ENCODE measurements at regions not wholly inside any gene's neighbourhood (a gene's known extent, or its start where the extent isn't known, plus 50 kb on each side); places are given as distances from the start of the nearest gene placed in this dataset.

DNA sequence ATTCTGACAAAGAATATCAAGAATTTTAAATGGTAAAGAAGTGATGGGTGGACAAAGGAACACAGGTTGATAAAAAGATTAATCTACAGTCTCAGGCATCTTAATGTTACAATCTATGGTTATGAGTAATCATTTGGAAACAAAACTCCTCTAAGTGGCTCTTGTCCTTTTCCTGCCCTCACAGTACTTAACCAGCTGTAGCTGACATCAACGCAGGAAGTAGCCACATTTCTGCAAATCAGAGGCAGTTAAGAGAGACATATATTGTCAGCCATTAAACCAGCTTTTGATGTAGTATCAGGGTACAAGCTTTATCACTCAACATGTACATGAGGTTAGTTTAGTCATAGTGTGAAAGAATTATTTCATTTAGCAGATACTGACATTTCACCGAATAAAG lies 244.6 kb downstream of the NR4A2 start:
- DNase-seq = no peak

DNA sequence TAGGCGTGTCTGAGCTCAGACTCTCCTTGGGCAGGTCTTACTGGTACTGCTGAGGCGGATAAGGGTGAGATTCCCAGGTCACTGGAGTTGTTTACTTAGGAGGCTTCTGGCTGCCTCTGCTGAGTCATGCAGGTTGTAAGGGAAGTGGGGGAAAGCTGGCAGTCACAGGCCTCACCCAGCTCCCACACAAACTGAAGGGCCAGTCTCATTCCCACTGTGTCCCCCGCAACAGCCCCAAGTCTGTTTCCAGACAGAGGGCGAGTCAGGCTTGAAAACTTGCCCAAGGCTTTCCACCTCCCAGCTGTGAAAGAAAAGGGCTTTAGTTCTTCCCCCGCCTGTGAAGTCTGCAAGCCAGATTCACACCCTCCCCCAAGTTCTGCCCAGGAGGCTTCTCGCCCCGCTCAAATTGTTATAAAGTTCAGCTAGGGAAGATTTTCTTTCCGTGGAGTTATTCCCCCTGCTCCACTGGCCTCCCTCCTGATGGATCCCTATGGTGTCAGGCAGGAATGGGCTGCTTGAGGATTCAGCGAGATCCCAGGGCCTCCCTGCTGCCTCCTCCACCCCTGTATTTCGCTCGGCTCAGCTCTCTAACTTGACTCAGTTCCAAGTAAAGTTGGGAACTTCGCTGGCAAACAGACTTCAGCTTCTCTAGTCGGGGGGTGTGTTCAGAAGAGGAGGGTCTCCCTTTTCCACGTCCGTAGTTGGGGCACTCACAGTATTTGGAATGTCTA lies 248.6 kb downstream of the NR4A2 start:
- no peak for DNase-seq

DNA sequence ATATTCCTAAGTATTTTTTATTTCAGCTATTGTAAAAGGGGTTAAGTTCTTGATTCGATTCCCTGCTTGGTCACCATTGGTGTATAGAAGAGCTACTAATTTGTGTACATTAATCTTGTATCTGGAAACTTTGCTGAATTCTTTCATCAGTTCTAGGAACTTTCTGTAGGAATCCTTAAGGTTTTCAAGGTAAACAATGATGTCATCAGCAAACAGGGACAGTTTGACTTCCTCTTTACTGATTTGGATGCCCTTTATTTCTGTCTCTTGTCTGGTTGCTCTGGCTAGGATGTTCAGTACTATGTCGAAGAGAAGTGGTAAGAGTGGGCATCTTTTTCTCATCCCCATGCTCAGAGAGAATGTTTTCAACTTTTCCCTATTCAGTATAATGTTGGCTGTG lies 252.7 kb downstream of the NR4A2 start:
- no peak for DNase-seq

DNA sequence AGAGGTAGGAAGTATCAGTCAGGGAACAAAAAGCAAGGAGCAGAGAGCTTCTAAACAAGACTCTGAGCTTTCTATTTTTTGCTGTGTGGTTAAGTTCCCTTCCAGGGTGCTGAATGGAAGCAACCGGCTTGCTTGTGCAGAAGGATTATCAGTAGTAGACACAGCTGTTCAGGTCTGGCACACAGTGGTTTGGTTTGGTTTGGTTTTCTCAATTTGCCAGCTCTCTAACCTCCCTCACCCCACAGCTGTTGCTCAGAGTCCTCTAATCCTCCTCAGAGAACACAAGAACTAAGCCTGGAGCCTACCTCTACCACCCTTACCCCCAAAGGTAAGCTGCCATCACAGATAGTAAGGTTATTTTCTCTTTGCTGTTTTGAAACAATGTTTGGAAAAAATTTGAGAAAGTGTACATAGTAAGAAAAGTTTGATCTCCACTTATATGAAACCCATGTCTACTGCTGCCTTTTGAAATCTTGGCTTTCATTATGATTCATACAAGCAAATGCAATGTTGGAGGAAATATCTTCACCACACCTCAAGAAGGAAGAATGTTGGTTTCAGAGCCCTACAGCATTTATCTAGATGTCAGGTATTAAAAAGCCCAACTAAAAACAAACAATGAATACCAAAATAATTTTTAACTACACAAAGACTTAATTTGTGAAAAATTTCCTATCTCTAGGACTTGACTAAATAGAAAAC lies 255.3 kb downstream of the NR4A2 start:
- DNase-seq = no peak

DNA sequence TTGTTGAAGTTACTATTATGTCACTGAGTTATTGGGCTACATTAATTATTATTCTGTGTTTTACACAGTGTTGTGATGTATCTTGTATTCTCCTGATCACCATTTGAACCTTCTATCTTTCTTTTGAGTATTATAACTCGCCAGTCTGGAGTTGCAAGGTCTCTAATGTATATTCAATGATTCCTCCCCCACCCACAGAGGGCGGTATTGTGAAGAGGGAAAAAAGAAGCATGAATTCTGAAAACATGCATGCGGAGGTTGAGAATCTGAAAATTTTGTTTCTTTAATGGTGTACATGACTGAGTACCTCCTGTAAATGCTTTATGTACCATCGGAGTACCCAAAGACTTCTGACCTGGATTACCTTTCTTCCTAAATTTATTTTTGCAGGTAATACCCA lies 266.6 kb downstream of the NR4A2 start:
- no peak for DNase-seq

DNA sequence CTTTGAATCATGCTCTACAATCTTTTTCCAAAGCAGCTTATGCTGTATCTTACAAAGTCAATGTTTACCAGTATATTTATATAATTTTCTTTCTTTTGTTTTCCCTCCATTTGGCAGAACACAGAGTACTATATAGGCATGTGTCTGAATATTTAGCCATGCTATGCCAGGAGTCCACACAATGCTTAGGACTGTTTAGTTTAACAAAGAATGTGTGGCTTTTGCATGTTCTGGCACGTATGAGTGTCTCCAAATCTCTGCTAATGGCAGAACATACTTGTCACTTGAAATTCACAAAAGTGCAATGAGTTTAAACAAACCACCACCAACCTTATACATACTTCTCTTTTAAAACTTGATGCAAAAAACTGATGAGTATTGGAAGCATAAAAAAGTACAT lies 268.0 kb downstream of the NR4A2 start:
- no peak for DNase-seq

DNA sequence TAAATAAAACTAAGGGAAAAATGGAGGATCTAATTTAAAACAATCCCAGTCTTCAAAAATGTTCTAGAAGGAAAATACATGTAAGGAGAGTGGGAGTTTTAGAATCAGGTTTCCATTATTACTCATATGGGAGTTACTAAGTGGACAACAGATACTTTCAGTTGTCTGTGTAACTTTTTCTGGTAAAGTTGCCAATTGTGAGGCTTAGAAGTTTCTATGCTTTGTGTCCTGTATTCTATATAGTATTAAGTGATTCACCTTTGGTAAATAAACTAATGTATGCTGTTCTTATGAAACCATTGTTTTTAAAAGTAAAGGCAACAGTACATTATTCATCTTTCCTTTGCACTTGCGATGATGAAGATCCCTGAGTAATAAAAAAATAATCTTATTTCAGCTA lies 274.9 kb downstream of the NR4A2 start:
- no peak for DNase-seq

DNA sequence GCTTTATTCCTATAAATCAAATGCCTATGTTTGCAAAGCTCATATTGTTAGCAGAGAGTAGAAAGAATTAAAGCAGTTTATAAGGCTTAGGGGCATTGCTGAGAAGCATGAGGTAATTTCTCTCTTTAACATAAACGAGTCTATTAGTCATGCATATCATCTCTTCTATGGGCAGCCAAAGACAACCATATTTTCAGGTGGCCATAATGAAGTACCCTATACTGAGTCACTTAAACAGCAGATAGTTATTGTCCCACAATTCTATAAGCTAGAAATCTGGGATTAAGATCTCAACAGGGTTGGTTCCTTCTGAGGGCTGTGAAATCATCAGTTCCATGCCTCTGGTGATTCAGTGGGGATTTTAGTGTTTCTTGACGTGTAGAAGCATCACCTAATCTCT lies 277.5 kb downstream of the NR4A2 start:
- DNase-seq = no peak

DNA sequence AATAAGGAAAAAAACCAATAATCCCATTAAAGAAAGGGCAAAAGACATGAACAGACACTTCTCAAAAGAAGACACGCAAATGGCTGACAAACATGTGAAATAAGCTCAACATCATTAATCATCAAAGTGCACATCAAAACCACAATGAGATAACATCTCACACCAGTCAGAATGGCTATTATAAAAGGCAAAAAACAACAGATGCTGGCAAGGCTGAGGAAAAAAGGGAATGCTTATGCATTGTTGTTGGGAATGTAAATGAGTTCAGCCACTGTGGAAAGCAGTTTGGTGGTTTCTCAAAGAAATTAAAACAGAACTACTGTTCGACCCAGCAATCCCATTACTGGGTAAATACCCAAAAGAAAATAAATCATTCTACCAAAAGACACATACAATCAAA lies 285.6 kb downstream of the NR4A2 start:
- DNase-seq = no peak

DNA sequence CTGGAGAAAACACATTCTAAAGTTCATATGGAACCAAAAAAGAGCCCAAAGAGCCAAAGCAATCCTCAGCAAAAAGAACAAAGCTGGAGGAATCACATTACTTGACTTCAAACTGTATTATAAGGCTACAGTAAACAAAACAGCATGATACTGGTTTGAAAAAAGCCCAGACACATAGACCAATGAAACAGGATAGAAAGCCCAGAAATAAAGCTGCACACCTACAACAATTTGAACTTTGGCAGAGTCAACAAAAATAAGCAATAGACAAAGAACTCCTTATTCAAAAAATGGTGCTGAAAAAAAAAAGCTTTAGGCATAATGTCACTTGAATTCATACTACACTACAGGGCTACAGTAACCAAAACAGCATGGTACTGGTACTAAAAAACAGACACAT lies 289.6 kb downstream of the NR4A2 start:
- DNase-seq = no peak

DNA sequence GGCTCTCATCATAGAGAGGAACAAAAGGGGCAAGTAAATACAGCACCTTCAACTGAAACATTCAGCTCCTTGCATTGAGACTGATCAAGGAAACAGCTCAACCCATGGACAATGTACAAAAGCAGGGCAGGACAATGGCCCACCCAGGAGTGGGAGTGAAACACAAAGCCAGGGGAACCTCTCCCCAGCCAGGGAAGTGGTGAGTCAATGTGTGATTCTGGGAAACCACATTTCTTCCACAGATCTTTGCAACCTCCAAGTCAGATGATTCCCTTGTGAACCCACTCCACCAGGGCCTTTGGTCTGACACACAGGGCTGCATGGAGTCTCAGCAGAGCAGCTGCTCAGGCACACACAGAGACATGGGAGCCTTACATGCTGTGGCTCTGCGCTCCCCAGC lies 294.5 kb downstream of the NR4A2 start:
- DNase-seq = no peak

DNA sequence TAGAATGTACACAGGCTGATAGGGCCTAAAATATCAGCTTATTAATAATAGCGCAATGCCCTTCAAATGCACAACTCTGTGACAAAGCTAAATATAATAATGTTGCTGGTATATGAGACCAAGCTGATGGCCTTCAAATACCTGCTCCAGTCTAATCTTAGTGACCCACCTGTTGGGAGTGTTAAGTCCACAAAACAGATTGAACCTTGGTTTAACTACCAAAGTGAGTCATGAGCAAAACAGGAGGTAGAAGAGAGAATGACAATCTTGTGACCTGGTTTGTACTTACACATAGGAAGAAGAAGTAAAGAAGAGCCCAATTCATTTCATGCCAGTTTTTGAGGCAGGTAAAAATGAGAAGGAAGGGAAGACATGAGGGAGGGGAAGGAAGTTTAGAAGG lies 295.0 kb downstream of the NR4A2 start:
- DNase-seq = no peak

DNA sequence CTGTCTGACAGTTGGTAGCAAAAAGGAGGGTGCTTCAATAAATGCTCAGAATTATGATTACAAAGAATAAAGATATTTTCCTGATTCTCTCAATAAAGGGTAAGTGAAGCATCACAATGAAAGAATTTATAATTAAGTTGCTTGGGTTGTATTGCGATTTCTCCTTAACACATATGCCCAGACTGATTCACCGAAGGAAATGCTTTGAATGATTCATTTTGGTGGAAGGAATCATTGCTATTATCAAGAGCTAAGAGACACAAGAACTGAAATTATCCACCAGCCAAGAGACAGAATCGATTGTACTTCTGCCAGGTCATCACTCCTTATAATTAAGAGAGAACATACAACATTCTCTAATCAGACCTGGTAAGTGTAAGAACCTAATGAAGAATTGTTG lies 301.4 kb downstream of the NR4A2 start:
- DNase-seq = no peak

DNA sequence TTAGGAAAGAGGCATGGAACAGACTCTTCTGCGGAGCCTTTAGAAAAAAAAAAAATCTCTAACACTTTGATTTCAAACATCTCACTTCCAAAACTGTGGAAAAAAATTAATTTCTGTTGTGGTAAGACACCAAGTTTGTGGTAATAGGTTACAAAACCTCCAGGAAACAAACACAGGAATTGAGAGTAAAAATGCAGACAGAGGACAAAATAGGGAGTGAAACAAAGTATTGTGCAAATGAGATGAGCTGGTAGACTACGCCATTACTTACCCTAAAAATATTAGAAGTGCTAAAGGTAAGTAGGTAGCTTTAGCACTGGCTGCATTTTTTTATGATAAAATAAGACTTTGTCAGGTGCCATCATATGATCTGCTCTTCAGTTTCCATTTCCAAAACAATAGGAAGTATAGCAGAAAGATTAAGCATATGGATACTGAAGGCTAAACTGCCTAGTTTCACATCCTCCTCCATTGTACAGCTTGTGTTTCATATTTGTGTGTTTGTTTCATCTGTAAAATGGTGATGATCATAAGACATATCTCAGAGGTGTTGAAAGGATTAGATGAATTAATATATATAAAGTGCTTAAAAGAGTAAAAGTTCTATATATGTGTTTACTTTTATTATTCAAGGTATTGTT lies 309.2 kb downstream of the NR4A2 start:
- DNase-seq = no peak

DNA sequence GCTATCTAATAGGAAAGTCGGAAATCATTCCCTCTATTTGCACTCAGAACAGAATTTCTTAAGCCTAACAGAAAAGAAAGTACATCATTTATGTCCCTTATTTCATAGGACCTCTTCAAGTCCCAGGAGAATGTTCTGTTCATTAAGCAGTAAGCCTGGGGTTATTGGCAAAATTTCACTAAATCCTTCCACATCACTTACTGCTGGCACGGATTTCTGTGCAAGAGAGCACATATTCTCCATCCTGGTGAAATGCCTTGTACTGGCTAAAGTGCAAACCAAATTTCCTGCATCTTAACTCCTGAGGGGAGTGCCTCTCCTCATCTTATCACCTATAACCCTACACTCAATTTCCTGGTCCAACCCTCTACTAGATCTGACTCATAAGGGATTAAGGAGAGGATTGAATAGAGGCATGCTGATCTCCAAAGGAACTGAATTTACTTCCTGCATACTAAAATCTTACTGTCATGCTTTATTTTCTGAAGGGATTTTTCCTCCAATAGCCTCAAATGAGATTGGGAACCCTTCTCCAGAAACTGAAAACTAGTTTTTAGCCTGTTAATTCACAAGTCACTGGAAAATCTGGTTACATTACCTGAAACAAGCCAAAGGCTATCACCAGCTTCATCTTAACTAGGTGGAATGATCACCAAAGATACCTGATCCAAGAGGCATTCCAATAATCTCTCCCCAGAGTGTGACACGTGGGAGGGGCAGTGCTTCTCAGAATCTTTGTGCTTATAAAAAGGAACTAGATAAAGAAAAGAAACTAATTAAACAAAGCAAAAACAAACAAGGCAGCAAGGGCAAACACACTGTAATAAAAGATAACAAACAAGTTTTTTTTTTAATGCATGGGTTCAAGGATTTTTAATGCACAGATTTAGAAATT lies 311.1 kb downstream of the NR4A2 start:
- DNase-seq = no peak

DNA sequence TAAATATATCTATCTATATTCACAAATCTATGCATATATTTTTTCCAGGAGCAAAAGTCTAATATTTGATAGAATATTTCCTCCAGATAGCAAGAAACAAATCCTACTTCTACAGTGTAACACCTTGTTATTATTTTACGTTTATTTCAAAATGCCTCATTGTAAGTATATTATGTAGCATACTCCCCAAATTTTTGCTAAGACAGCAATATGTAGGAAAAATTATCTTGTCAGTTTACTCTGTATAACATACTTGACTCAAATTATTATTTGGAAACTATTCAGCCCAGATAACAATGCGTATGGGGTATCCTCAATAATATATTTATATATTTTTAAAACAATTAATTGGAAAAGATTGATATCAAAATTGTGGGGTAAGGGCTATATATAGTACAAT lies 313.2 kb downstream of the NR4A2 start:
- no peak for DNase-seq

DNA sequence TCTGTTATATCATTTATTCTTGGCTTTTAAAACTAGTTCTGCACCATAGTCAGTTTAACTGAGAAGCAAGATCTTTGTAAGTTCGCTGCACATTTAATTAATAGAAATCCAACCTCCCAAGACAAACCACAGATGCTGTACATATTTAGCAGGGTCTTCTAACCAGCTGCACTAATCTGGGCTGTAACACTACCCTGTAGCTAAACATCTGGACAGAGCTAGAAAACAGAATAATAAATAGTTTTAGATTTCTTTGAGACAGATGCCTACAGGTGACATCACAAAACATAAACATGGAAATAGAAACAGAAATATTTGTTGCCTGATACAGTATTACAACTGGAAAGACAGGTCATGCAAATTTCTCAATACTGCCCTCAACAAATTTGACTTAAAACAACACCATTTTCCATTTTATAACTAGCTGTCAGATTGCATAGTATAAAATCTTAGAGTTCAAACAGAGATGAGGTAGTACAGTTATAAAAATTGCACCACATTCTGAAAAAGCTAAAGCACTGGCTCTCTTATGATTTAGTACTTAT lies 315.1 kb downstream of the NR4A2 start:
- DNase-seq = no peak

DNA sequence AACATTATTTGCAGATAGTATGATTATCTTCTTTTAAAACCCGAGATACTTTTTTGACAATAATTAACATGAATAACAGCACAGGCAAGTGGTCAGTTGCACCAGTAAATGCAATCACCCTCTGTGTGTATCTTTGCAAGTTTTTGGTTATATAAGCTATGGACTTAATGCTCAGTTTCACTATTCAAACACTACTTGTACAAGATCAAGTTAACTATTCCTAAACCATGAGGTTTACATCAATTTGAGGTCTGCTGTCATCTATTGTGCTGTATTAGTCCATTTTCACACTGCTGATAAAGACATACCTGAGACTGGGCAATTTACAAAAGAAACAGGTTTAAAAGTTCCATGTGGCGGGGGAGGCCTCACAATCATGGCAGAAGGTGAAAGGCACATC lies 323.2 kb downstream of the NR4A2 start:
- no peak for DNase-seq

DNA sequence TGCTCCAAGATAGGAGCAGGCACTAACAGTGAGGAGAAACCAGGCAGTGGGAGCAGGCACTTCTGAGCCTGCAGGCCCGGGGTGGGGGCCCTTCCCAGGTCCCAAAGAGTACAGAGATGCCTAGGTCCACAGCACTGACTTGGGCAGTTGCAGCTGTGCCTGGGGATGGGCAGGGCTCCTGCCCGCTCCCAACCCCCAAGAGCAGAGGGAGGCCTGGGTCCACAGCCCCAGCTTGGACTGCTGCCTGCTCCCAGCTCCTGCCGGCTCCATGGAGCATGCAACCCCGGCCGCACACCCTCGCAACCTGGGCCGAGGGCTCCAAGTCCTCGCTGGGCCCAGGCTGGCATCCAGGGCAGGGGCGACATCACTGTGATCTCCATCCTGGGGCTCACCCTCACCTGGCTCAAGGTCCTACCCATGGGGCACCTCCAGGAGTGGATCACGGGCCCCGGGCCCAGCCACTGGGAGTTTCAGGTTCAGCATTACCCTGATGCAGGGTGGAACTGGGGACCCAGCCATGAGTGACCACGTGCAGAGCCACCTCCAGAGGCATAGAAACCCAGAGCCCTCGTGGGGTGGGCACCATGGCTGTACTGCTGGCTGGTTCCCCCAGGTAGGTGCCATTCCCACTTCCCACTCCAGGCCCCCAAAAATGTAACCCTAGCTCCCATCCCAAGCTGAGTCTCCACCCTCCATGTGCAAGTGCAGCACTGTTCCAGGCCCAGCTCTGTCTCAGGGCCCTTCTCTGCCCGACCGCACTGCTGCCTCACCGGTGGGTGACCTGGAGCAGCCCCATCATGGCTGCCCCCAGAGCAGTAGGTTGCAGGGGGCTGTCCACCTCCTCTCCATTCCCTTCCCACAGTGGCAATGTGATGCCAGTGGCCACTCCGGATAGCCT lies 325.6 kb downstream of the NR4A2 start:
- no peak for DNase-seq

DNA sequence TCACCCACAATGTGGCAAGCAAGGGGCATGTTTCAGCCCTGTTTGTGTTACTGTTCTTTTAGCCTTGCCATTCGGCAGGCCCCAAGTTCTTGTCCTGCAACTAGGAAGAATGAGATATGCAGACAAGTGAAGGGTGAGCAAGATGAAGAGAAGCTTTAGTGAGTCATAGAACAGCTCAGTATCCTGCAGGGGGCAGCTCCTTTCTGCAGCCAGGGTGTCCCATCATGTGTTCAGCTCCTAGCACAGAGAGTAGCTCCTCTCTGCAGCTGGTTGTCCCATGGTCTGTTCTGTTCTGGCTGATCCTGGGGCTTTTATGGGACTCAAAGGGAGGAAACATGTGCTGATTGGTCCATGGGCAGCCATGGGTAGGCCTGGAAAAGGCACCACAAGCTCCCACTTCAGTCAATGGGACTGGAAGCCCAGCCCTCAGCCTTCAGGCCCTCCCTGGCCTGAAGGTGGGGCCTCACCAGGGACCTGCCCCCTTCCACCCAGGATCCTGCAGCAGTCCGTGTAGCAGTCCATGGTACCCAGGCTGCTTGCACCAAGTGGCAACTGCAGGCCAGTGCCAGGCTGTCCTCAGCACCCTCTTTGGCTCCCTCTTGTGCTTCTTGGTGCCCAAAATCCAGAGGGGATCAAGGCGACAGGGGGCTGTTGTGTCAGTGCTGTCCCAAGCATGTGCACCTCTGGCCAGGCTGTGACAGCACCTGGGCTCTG lies 326.4 kb downstream of the NR4A2 start:
- no peak for DNase-seq

DNA sequence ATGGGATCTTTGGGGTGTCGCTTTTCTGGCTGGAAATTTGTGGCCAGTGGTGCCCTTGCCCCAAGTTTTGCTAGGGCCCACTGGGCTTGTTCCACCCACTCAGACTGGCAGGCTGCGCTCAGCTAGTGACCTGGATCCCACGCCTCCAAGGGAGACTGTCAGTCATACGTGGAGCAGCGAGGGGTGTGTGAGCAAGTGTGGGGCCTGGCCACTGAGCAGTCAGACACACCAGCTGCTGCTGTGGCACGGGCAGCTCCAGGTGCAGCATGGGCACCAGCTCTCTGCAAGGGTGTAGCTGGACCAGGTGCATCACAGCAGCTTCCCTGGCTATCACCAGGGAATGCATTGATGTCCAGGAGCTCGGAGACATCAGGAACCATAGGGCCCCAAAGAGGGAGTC lies 327.0 kb downstream of the NR4A2 start:
- no peak for DNase-seq
